RCC 7860 (cell line): ENCODE measurements at regions not wholly inside any gene's neighbourhood (a gene's known extent, or its start where the extent isn't known, plus 50 kb on each side); places are given as distances from the start of the nearest gene placed in this dataset.

Experiments used
- DNase-seq: peaks from one replicate; pipeline ENCODE4 v3.0.0-alpha.2; 2015; ENCODE audit warnings: low spot score
- FAIRE-seq: peaks from 2 replicates; lab custom pipeline; 2012; peaks lifted over from hg19 to GRCh38; lab: Jason Lieb, UNC

DNA sequence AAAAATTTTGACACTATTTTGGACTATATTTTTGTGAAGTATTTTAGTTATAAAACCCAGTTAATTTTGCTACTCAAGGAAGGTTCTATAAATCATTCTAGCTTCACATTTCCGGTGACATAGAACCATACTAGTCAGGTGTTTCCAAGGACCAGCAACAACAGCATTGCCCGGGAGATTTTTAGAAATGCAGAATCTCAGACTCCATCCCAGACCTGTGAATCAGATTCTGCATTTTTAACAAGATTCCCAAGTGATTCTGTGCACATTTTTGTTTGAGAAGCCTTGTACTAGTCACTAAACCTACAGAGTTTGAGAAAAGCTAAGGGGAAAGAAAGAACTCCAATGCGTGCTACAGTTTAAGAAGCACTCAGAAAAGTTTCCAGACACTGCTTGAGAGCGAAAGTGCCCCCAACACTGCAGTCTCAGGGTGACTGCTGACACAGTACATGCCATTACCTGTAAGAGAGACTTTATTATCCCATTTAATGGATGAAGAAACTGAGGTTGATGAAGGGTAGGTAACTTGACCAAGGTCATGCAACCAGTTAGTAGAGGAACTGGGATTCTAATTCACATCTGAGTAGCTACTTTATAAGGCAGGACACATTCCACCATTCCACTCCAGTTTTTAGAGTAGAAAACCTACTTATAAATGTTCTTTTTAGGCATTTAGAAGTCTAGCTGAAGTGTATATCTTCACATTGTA, 49.7 kb upstream of the USP3 start:
- FAIRE-seq: no peak

More for the DNA sequence above, 49.7 kb upstream of the USP3 start:
- no peak for DNase-seq
